ENCODE measurements at regions not wholly inside any gene's neighbourhood (a gene's known extent, or its start where the extent isn't known, plus 50 kb on each side); places are given as distances from the start of the nearest gene placed in this dataset.

DNA sequence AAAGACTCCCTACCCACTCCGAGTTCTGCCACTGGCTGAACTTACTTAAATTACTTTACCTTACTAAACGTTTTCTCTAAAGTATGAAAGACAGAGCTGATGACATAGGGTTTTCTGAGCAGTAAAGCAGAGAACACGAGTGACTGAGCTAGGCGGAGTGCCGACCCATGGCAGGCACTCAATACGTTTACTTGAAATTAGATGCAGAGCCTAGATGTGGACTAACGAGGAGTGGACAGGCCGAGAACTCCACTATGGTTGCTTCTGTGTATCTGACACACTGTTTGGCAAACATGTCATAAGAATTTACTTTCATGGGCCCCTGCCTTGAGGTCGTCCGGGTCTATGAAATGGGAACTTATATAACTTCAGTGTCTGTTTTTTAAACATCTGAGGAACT, 471.0 kb downstream of the STK39 start:
- TF ChIP-seq, protein P1, sequence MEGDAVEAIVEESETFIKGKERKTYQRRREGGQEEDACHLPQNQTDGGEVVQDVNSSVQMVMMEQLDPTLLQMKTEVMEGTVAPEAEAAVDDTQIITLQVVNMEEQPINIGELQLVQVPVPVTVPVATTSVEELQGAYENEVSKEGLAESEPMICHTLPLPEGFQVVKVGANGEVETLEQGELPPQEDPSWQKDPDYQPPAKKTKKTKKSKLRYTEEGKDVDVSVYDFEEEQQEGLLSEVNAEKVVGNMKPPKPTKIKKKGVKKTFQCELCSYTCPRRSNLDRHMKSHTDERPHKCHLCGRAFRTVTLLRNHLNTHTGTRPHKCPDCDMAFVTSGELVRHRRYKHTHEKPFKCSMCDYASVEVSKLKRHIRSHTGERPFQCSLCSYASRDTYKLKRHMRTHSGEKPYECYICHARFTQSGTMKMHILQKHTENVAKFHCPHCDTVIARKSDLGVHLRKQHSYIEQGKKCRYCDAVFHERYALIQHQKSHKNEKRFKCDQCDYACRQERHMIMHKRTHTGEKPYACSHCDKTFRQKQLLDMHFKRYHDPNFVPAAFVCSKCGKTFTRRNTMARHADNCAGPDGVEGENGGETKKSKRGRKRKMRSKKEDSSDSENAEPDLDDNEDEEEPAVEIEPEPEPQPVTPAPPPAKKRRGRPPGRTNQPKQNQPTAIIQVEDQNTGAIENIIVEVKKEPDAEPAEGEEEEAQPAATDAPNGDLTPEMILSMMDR (IDR thresholded peaks at IDR 0.05): no peak
- TF ChIP-seq POLR2A (IDR thresholded peaks at IDR 0.05) (no peak), POLR2AphosphoS5 (IDR thresholded peaks at IDR 0.05) (no peak)
